ENCODE measurements at regions not wholly inside any gene's neighbourhood (a gene's known extent, or its start where the extent isn't known, plus 50 kb on each side); places are given as distances from the start of the nearest gene placed in this dataset.
"Not testable (repeated sequence)": the region's sequence is repeated elsewhere in the genome, so short reads cannot be mapped to it uniquely, and the experiment has no call there.

GRCh38 chr7:19519443-19520021 is 189.3 kb downstream of the POLR1F start:
- DNase-seq = no peak
- H3K4me3 Mint-ChIP-seq = no peak overlapping the region
- peaks cover 0 to 18% (median 7%) of the 10 kb centered on the region in 6 donors for H3K9me3 Mint-ChIP-seq
- H3K36me3 Mint-ChIP-seq = no peaks in the 10 kb centered on the region
- H3K27ac Mint-ChIP-seq = no peak overlapping the region
- H3K27me3 Mint-ChIP-seq (ENCODE audit: low read depth in 3 of 3) = peaks cover 0 to 3% (median 2%) of the 10 kb centered on the region in 3 donors
- H3K4me1 Mint-ChIP-seq = no peaks in the 10 kb centered on the region

GRCh38 chr7:19517546-19517945 is 191.3 kb downstream of the POLR1F start:
- H3K9me3 Mint-ChIP-seq = peaks cover 0 to 14% (median 6%) of the 10 kb centered on the region in 6 donors
- not testable (repeated sequence) for H3K36me3 Mint-ChIP-seq; H3K27me3 Mint-ChIP-seq (ENCODE audit: low read depth in 3 of 3); H3K27ac Mint-ChIP-seq; H3K4me3 Mint-ChIP-seq; DNase-seq; H3K4me1 Mint-ChIP-seq

- H3K9me3 Mint-ChIP-seq = peaks cover 0 to 6% (median 0%) of the 10 kb centered on the region in 6 donors
- no peaks in the 10 kb centered on the region for H3K27me3 Mint-ChIP-seq (ENCODE audit: low read depth in 3 of 3)
- DNase-seq = no peak
- H3K27ac Mint-ChIP-seq = no peak overlapping the region
- H3K4me3 Mint-ChIP-seq = no peak overlapping the region
- no peaks in the 10 kb centered on the region for H3K4me1 Mint-ChIP-seq
- H3K36me3 Mint-ChIP-seq = no peaks in the 10 kb centered on the region
These were observed 200.0 kb downstream of the POLR1F start for GRCh38 chr7:19508821-19509220.

GRCh38 chr7:19508124-19508523 is 200.7 kb downstream of the POLR1F start:
- no peak overlapping the region for H3K4me3 Mint-ChIP-seq
- DNase-seq = no peak
- no peaks in the 10 kb centered on the region for H3K36me3 Mint-ChIP-seq
- no peaks in the 10 kb centered on the region for H3K4me1 Mint-ChIP-seq
- no peak overlapping the region for H3K27ac Mint-ChIP-seq
- no peaks in the 10 kb centered on the region for H3K27me3 Mint-ChIP-seq (ENCODE audit: low read depth in 3 of 3)
- peaks cover 0 to 6% (median 0%) of the 10 kb centered on the region in 6 donors for H3K9me3 Mint-ChIP-seq

- H3K27me3 Mint-ChIP-seq (ENCODE audit: low read depth in 3 of 3) = peaks cover 0 to 1% (median 0%) of the 10 kb centered on the region in 3 donors
- no peak overlapping the region for H3K27ac Mint-ChIP-seq
- H3K36me3 Mint-ChIP-seq = no peaks in the 10 kb centered on the region
- no peaks in the 10 kb centered on the region for H3K4me1 Mint-ChIP-seq
- no peak for DNase-seq
- no peak overlapping the region for H3K4me3 Mint-ChIP-seq
- no peaks in the 10 kb centered on the region for H3K9me3 Mint-ChIP-seq
These were observed 216.9 kb downstream of the POLR1F start for GRCh38 chr7:19491821-19492452.

GRCh38 chr7:19491371-19491770 is 217.5 kb downstream of the POLR1F start:
- no peaks in the 10 kb centered on the region for H3K4me1 Mint-ChIP-seq
- no peaks in the 10 kb centered on the region for H3K9me3 Mint-ChIP-seq
- H3K4me3 Mint-ChIP-seq = no peak overlapping the region
- no peak overlapping the region for H3K27ac Mint-ChIP-seq
- no peaks in the 10 kb centered on the region for H3K36me3 Mint-ChIP-seq
- DNase-seq = no peak
- peaks cover 0 to 1% (median 0%) of the 10 kb centered on the region in 3 donors for H3K27me3 Mint-ChIP-seq (ENCODE audit: low read depth in 3 of 3)

- peaks cover 0 to 6% (median 6%) of the 10 kb centered on the region in 3 donors for H3K27me3 Mint-ChIP-seq (ENCODE audit: low read depth in 3 of 3)
- DNase-seq = no peak
- H3K4me3 Mint-ChIP-seq = no peak overlapping the region
- no peaks in the 10 kb centered on the region for H3K4me1 Mint-ChIP-seq
- peaks cover 0 to 2% (median 0%) of the 10 kb centered on the region in 6 donors for H3K9me3 Mint-ChIP-seq
- no peak overlapping the region for H3K27ac Mint-ChIP-seq
- no peaks in the 10 kb centered on the region for H3K36me3 Mint-ChIP-seq
These were observed 219.5 kb downstream of the POLR1F start for GRCh38 chr7:19489162-19489820.

GRCh38 chr7:19488056-19488455 is 220.8 kb downstream of the POLR1F start:
- no peak overlapping the region for H3K27ac Mint-ChIP-seq
- H3K4me3 Mint-ChIP-seq = no peak overlapping the region
- DNase-seq = no peak
- peaks cover 0 to 7% (median 6%) of the 10 kb centered on the region in 3 donors for H3K27me3 Mint-ChIP-seq (ENCODE audit: low read depth in 3 of 3)
- H3K36me3 Mint-ChIP-seq = no peaks in the 10 kb centered on the region
- H3K9me3 Mint-ChIP-seq = peaks cover 0 to 4% (median 0%) of the 10 kb centered on the region in 6 donors
- no peaks in the 10 kb centered on the region for H3K4me1 Mint-ChIP-seq

- Mint-ChIP-seq H3K27ac (no peak overlapping the region), H3K27me3 (ENCODE audit: low read depth in 3 of 3) (peaks cover 0 to 7% (median 7%) of the 10 kb centered on the region in 3 donors), H3K4me1 (no peaks in the 10 kb centered on the region), H3K36me3 (no peaks in the 10 kb centered on the region), H3K9me3 (peaks cover 0 to 16% (median 2%) of the 10 kb centered on the region in 6 donors), H3K4me3 (no peak overlapping the region)
- DNase-seq = no peak
These were observed 226.2 kb downstream of the POLR1F start for GRCh38 chr7:19482628-19483027.

GRCh38 chr7:19480383-19480782 is 228.5 kb downstream of the POLR1F start:
- no peak for DNase-seq
- Mint-ChIP-seq H3K27ac (no peak overlapping the region), H3K4me3 (no peak overlapping the region), H3K9me3 (peaks cover 0 to 16% (median 2%) of the 10 kb centered on the region in 6 donors), H3K4me1 (no peaks in the 10 kb centered on the region), H3K27me3 (ENCODE audit: low read depth in 3 of 3) (peaks cover 0 to 7% (median 6%) of the 10 kb centered on the region in 3 donors), H3K36me3 (no peaks in the 10 kb centered on the region)

GRCh38 chr7:19470031-19470430 is 238.8 kb downstream of the POLR1F start:
- Mint-ChIP-seq H3K4me1 (no peaks in the 10 kb centered on the region), H3K36me3 (no peaks in the 10 kb centered on the region), H3K27ac (no peak overlapping the region), H3K4me3 (no peak overlapping the region), H3K9me3 (no peaks in the 10 kb centered on the region), H3K27me3 (ENCODE audit: low read depth in 3 of 3) (peaks cover 0 to 5% (median 2%) of the 10 kb centered on the region in 3 donors)
- no peak for DNase-seq

GRCh38 chr7:19465861-19466260 is 243.0 kb downstream of the POLR1F start:
- no peak for DNase-seq
- Mint-ChIP-seq H3K4me1 (no peaks in the 10 kb centered on the region), H3K27ac (no peak overlapping the region), H3K36me3 (no peaks in the 10 kb centered on the region), H3K4me3 (no peak overlapping the region), H3K27me3 (ENCODE audit: low read depth in 3 of 3) (peaks cover 0 to 5% (median 3%) of the 10 kb centered on the region in 3 donors), H3K9me3 (peaks cover 0 to 8% (median 0%) of the 10 kb centered on the region in 6 donors)

GRCh38 chr7:19464751-19465150 is 244.1 kb downstream of the POLR1F start:
- no peaks in the 10 kb centered on the region for H3K4me1 Mint-ChIP-seq
- H3K9me3 Mint-ChIP-seq = peaks cover 0 to 8% (median 0%) of the 10 kb centered on the region in 6 donors
- H3K27me3 Mint-ChIP-seq (ENCODE audit: low read depth in 3 of 3) = peaks cover 0 to 3% (median 3%) of the 10 kb centered on the region in 3 donors
- H3K36me3 Mint-ChIP-seq = no peaks in the 10 kb centered on the region
- DNase-seq = no peak
- no peak overlapping the region for H3K27ac Mint-ChIP-seq
- no peak overlapping the region for H3K4me3 Mint-ChIP-seq

GRCh38 chr7:19464241-19464640 is 244.6 kb downstream of the POLR1F start:
- H3K4me1 Mint-ChIP-seq = no peaks in the 10 kb centered on the region

More at GRCh38 chr7:19464241-19464640, 244.6 kb downstream of the POLR1F start:
- DNase-seq = no peak
- H3K27me3 Mint-ChIP-seq (ENCODE audit: low read depth in 3 of 3) = peaks cover 0 to 3% (median 3%) of the 10 kb centered on the region in 3 donors
- peaks cover 0 to 8% (median 0%) of the 10 kb centered on the region in 6 donors for H3K9me3 Mint-ChIP-seq
- H3K27ac Mint-ChIP-seq = no peak overlapping the region
- no peaks in the 10 kb centered on the region for H3K36me3 Mint-ChIP-seq
- no peak overlapping the region for H3K4me3 Mint-ChIP-seq

Data from immature natural killer cell (primary cell).